ENCODE measurements at regions not wholly inside any gene's neighbourhood (a gene's known extent, or its start where the extent isn't known, plus 50 kb on each side); places are given as distances from the start of the nearest gene placed in this dataset.

- no peak for DNase-seq (ENCODE audit: low read depth)
Observed at GRCh38 chr7:25395976-25396375, 167.7 kb upstream of the NPVF start.

DNA sequence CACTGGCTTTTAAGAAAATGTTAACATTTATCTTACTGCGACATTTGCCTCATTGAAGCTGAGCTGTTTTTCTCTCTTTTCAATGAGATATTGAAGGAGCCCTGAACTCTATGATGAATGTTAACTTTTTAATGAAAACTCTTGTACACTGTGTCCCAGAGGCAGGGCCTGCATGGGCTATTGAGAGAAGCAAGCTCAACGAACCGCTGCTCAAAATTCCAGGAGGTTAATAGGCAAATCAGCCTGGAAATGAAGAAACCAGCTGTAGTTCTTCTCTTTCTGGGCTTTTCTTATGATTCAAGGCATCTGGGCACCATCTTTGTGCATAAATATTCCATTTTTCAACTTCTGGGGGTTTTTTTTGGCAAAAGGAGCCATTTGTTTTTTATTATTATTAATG lies 168.4 kb upstream of the NPVF start:
- no peak for DNase-seq (ENCODE audit: low read depth)

GRCh38 chr7:25398418-25398817 lies 170.1 kb upstream of the NPVF start:
- no peak for DNase-seq (ENCODE audit: low read depth)

DNA sequence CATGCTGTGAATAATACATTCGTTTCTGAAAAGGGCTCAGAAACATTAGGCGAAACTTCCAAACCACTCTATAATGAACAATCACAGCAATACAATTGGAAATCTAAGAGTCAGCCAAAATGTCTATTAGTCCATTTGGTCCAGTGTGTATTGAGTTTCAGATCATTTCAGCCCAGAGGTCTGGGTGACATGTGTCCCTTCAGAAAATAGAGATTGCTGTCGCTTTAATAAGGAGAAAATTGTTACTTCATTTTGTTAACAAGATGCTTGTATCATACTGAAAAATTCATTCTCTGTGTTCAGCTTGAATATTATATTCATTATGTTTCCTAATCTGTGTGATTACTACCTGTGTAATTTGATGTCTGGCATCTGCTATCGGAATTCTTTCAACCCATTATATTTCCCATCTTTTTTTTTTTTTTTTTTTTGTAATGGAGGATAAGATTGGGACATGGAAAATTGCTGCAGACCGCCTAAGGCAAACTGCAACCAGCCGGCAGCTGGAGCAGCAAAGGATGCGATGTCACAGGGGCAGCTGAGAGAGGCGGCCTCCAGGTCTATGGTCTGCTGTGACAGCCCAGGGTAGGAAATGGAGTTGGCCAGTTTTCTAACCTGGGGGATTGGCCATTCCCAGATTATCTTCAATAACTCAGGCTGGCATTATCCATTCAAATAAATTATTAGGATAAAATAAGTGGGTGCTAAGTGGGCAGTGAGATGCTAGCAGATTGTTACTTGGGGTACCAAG lies 170.9 kb upstream of the NPVF start:
- DNase-seq (ENCODE audit: low read depth), result no peak

DNA sequence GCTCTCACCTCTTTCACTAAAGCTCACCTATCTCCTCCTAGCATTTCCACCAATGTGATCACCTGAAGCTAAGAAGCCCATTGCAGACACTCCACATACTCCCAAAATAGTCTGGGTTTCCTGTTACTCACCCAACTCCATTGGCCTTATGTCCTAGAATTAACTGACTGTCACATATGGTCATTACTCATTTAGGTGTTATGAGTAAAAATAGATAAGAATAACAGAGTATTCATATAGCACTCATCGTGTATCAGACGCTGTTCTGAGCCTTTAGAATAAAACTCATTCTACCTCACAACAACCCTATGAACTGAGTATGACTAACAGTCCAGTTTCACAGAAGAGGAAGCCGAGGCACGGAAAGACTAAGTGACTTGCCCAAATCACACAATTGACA lies 174.2 kb upstream of the NPVF start:
- no peak for DNase-seq (ENCODE audit: low read depth)

DNA sequence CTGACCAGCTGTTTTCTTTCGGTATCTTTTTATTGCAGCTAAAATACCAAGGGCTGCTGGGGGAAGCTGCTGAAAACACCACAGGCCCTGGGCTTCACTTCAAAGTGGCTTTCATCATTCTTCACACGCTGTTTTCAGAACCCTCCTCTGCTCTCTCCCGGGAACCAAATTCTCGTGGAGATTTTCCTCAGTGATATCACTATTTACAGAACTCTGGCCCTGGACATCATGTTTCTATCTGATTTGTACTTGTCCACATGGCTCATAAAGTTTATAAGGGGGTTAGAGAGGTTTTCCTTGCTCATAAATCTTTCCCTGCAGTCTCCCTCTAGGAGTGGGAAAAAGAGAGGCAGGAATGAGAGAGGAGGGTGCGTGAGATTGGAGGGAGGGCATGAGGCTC lies 177.4 kb upstream of the NPVF start:
- no peak for DNase-seq (ENCODE audit: low read depth)

DNA sequence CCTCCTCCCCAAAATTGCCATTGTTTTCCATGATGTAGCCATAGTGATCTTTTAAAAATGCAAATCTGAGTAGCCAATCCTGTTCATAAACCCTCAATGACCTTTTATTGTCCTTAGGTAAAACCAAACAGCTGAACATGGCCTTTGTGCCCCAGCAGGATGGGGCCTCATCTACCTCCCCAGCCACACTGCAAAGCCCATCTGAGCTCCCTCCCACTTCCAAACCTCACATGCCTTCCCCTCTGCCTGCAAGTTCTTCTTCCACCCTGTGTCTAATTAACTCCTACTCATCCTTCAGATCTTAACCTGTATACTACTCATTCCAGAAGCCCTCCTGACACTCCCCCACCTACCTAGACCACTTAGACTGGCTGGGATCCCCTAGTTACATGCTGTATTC lies 178.8 kb upstream of the NPVF start:
- DNase-seq (ENCODE audit: low read depth), result no peak

GRCh38 chr7:25408012-25408687 lies 179.9 kb upstream of the NPVF start:
- DNase-seq (ENCODE audit: low read depth), result no peak

GRCh38 chr7:25408876-25409275 lies 180.6 kb upstream of the NPVF start:
- DNase-seq (ENCODE audit: low read depth), result no peak

GRCh38 chr7:25409897-25410636 lies 181.8 kb upstream of the NPVF start:
- no peak for DNase-seq (ENCODE audit: low read depth)

DNA sequence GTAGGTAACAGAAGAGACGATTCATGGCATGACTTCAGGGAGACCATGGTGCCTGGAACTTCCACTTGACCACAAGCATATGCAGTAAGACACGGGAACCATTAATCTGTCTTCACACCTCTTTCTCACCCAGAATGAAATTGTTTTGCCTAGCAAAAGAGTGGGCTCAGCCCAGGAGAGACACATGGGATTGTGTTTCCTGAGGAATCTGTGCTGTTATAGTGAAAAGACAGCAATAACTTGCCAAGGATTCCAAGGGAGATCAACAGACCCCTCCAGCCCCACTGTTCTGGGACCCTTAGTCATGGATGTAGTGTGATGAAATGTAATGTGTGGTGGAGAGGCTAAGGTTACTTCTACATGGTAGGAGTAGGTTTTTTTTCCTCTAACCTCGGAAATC lies 192.5 kb upstream of the NPVF start:
- no peak for DNase-seq (ENCODE audit: low read depth)

GRCh38 chr7:25424113-25424512 lies 195.8 kb upstream of the NPVF start:
- DNase-seq (ENCODE audit: low read depth), result no peak

DNA sequence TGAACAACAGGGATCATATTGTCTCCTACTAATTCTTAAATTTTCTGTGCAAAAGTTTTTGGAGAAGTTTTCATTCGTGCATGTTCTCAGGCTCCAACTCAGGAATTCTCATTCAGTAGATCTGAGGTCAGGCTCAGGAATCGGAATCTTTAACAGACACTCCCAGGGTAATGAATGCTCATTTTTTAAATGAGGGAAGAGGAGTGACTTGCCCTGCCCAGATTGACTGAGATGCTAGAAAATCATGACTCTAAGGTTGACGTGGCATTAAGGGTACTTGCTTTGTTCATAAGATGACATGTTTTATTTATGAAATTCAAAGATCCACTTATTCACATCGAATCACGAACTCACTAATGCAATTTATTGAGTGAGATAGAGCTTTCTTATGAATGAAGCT lies 196.6 kb upstream of the NPVF start:
- no peak for DNase-seq (ENCODE audit: low read depth)

DNA sequence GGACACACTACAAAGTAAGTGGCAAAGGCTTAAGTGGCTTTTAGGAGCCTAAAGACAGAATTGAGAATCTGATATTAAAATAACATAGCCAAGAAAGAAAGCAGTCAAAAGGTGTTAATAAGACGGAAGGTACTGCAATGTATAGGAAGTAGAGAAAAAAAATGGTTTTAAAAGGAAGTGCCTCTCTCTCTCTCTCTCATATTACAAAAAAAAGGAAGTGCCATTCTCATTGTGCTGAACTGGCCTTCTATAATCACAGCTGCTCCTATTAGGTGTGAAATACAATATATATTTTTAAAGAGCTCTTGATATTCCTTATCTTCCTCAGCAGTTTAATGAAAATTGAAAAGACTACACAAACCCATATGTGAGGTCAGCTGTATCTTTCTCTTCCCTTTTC lies 199.4 kb upstream of the NPVF start:
- no peak for DNase-seq (ENCODE audit: low read depth)

GRCh38 chr7:25429731-25430130 lies 201.4 kb upstream of the NPVF start:
- no peak for DNase-seq (ENCODE audit: low read depth)

DNA sequence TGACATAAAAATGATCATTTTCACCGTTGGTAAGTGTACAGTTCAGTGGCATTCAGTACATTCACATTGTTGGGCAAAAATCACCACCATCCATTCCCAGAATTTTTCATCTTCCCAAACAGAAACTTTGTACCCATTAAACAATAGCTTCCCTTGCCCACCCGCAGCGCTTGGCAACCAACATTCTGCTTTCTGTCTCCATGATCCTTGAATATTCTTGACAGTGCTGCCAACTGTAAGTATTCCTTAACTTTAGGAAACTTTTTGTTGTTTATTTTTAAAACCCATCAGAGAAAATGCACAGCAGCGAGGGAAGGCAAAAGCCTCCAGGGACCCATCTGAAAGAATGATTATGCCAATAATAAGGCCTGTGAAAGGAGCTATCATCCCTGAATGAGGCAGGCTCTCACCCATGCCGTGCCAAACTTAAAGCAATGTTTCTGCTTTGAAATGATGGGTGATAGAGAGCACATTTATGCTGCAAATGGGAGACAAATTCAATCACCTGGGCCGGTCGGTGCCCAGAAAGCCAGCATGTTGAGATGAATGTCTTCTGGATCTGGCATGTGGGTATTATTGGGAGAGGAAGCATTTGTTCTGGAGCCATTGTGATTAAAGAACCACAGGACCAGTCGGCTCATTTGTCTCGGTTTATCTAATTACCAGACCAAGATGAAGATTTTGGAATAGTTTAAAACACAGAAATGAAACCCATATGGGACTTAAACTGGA lies 202.1 kb upstream of the NPVF start:
- DNase-seq (ENCODE audit: low read depth), result no peak

DNA sequence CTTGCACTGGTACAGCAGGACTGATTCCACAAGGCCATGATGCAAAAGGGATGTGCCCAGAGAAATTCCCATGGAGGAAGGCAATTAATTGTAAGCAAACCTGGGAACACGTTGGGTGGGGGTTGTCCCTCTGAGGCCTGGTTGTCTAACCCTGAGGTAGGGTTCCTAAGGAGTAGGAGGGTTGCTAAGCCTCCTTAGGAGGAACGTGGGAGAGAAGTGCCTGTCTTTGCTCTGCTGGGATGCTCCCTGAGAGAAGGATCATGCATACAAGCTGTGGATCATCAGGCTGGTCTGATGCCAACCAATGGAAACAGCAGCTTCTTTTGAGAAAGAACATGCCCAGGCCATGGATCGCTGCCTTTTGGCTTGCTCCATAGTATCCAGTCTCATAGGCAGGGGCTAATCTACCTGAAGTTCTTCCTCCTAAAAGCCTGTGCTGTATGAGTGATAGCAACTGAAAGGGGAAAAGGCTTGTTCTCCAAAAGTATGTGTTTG lies 203.7 kb upstream of the NPVF start:
- no peak for DNase-seq (ENCODE audit: low read depth)

DNA sequence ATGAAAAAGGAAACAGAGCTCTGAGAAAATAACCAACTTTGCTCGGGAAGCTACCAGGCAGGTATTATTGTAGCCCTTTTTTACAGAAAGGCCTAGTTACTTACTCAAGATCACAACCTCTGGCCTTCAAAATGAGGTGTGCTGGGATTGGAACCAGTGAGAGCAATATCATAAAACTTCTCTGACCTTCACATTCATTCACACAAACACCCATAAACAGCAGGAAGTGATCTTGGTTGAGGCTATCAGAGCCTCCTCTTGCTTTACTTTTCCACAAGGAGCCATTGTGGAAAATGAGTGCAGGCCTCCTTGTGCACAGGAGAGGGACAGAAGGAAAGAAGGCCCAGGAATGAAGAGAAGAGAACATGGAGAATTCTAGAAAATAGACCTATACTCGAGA lies 204.5 kb upstream of the NPVF start:
- DNase-seq (ENCODE audit: low read depth), result no peak

GRCh38 chr7:25436413-25436812 lies 208.1 kb upstream of the NPVF start:
- DNase-seq (ENCODE audit: low read depth), result no peak

GRCh38 chr7:25437308-25437707 lies 209.0 kb upstream of the NPVF start:
- no peak for DNase-seq (ENCODE audit: low read depth)

- no peak for DNase-seq (ENCODE audit: low read depth)
Observed at GRCh38 chr7:25444991-25445390, 216.7 kb upstream of the NPVF start.

- DNase-seq (ENCODE audit: low read depth), result no peak
Observed at GRCh38 chr7:25448301-25448700, 220.0 kb upstream of the NPVF start.

Data from stimulated activated CD8-positive, alpha-beta memory T cell treated with anti-CD3 and anti-CD28 coated beads, Interleukin-7, amount 100 ng/mL, for 24 hours (primary cell).